SIG-M5 treated with dmso at 0.1 percent for 504 hours (cell line): ENCODE measurements at regions not wholly inside any gene's neighbourhood (a gene's known extent, or its start where the extent isn't known, plus 50 kb on each side); places are given as distances from the start of the nearest gene placed in this dataset.
A peak's percentile ranks its signal among the peaks of the same experiment; 100 is the strongest.
"Not testable (repeated sequence)": the region's sequence is repeated elsewhere in the genome, so short reads cannot be mapped to it uniquely, and the experiment has no call there.

Experiments
- DNase-seq: peaks from one replicate; lab custom pipeline; 2025; ENCODE audit not compliant: unreplicated experiment; lab: John Stamatoyannopoulos, UW

GRCh38 chr1:171397851-171398469, 84.0 kb downstream of the FMO4 start:
- DNase-seq = no peak

- DNase-seq = no peak
These were observed 81.9 kb upstream of the PRRC2C start for GRCh38 chr1:171403393-171403792.

GRCh38 chr1:171405391-171405714, 80.0 kb upstream of the PRRC2C start:
- no peak for DNase-seq

- not testable (repeated sequence) for DNase-seq
These were observed 71.8 kb upstream of the PRRC2C start for GRCh38 chr1:171413557-171413956.

- DNase-seq = no peak
These were observed 66.8 kb upstream of the PRRC2C start for GRCh38 chr1:171418546-171418945.

GRCh38 chr1:171420810-171421209, 64.5 kb upstream of the PRRC2C start:
- DNase-seq = no peak

- no peak for DNase-seq
These were observed 63.8 kb upstream of the PRRC2C start for GRCh38 chr1:171421413-171422020.

- no peak for DNase-seq
These were observed 62.8 kb upstream of the PRRC2C start for GRCh38 chr1:171422511-171422910.

GRCh38 chr1:171424494-171424893, 60.8 kb upstream of the PRRC2C start:
- peak; percentile 35 for DNase-seq

- no peak for DNase-seq
These were observed 58.7 kb upstream of the PRRC2C start for GRCh38 chr1:171426645-171427044.

GRCh38 chr1:171427852-171428471, 57.4 kb upstream of the PRRC2C start:
- no peak for DNase-seq

GRCh38 chr1:171429137-171429536, 56.2 kb upstream of the PRRC2C start:
- peak; percentile 2 for DNase-seq

GRCh38 chr1:171431994-171432393, 53.3 kb upstream of the PRRC2C start:
- no peak for DNase-seq

GRCh38 chr1:171432473-171432872, 52.9 kb upstream of the PRRC2C start:
- DNase-seq = no peak

- DNase-seq = no peak
These were observed 51.9 kb upstream of the PRRC2C start for GRCh38 chr1:171433451-171433850.

GRCh38 chr1:171434717-171435346, 50.5 kb upstream of the PRRC2C start:
- peak; percentile 91 for DNase-seq
